K562 (cell line): ENCODE measurements at regions not wholly inside any gene's neighbourhood (a gene's known extent, or its start where the extent isn't known, plus 50 kb on each side); places are given as distances from the start of the nearest gene placed in this dataset.

Experiments
- ATAC-seq: fragments of 200-7000 bp; cut with Tn5 transposase; 3 replicates; pipeline ENCODE4 v1.9.1; 2020; ENCODE audit warnings: moderate library complexity
- BruUV-seq: library from RNA; stranded (reverse); fragments of 400-500 nt; replicated peaks from 2 replicates; lab custom pipeline; 2021; lab: Mats Ljungman, UMichigan
- CTCF ChIA-PET: fragments of 300-600 bp; formaldehyde crosslinking; extraction: SDS; loops from one replicate; lab custom pipeline; 2021; ENCODE audit warnings: low intra/inter-chr PET ratio; lab: Yijun Ruan, JAX
- POLR2A ChIA-PET: fragments of 300-600, 350-650 bp; sonication (Branson Sonifier 250); formaldehyde crosslinking; extraction: SDS; loops from one replicate; lab custom pipeline; 2021; ENCODE audit warnings: antibody characterized with exemption, inconsistent platforms; lab: Yijun Ruan, JAX
- DNase-seq, 4 experiments: peaks; one replicate each; pipeline versions ENCODE4 v3.0.0 to v3.0.0-alpha.2; 2011 to 2018; ENCODE audit warnings: low spot score in 3 of 4, mixed read lengths in 3 of 4; ENCODE audit errors: extremely low read depth in 1 of 4
- FAIRE-seq: peaks from 2 replicates; lab custom pipeline; 2011; peaks lifted over from hg19 to GRCh38; lab: Jason Lieb, UNC
- H2AFZ ChIP-seq: 2 replicates; pipeline ENCODE4 v1.6.0; 2011; ENCODE audit warnings: low read depth, low read length, control low read depth, inconsistent platforms
- H3K27ac ChIP-seq: fragments of 200-600 bp; 3 replicates; pipeline ENCODE4 v1.8.0; 2011; ENCODE audit warnings: low read depth, mild to moderate bottlenecking, control low read depth, inconsistent platforms, low read length, moderate library complexity, mixed read lengths; ENCODE audit errors: extremely low read depth
- H3K27me3 ChIP-seq, 2 experiments: fragments of 300-600 bp in 1 of 2; 2 replicates in 1 of 2; 3 replicates in 1 of 2; pipeline versions ENCODE4 v1.6.0 to v1.8.0; 2011; ENCODE audit warnings: inconsistent platforms in 2 of 2, low read length in 2 of 2, mild to moderate bottlenecking in 1 of 2, mixed read lengths in 1 of 2, moderate library complexity in 1 of 2; ENCODE audit not compliant: control insufficient read depth in 2 of 2, insufficient read depth in 2 of 2
- H3K36me3 ChIP-seq: fragments of 300-600 bp; 3 replicates; pipeline ENCODE4 v1.8.0; 2011; ENCODE audit warnings: mild to moderate bottlenecking, low read length, inconsistent platforms; ENCODE audit not compliant: control insufficient read depth, insufficient read depth
- H3K4me1 ChIP-seq, 2 experiments: fragments of 200-600 bp in 1 of 2; replicated peaks in 1 of 2; 2 replicates in 1 of 2; 3 replicates in 1 of 2; pipeline versions ENCODE4 v1.5.1 to v1.8.0; 2011; ENCODE audit warnings: inconsistent platforms in 2 of 2, low read length in 2 of 2, mild to moderate bottlenecking in 1 of 2, mixed read lengths in 1 of 2, moderate library complexity in 1 of 2; ENCODE audit not compliant: control insufficient read depth in 2 of 2, insufficient read depth in 2 of 2
- H3K4me2 ChIP-seq: 2 replicates; pipeline ENCODE4 v1.6.1; 2011; ENCODE audit warnings: low read length, control low read depth, inconsistent platforms, mixed read lengths; ENCODE audit not compliant: insufficient read depth
- H3K4me3 ChIP-seq: fragments of 200-600 bp; sonication (generic), shearing (Covaris generic); 2 replicates; pipeline ENCODE4 v1.5.1; 2016; ENCODE audit warnings: control low read depth, inconsistent platforms
- H3K79me2 ChIP-seq: fragments of 200-600 bp; 3 replicates; pipeline ENCODE4 v1.8.0; 2011; ENCODE audit warnings: low read length, inconsistent platforms; ENCODE audit not compliant: control insufficient read depth, insufficient read depth
- H3K9ac ChIP-seq, 2 experiments: 2 replicates each; pipeline versions ENCODE4 v1.6.0 to v1.6.1; 2011; ENCODE audit warnings: low read depth in 2 of 2, low read length in 2 of 2, control low read depth in 1 of 2, inconsistent platforms in 1 of 2, mild to moderate bottlenecking in 1 of 2, mixed read lengths in 1 of 2; ENCODE audit not compliant: insufficient read depth in 1 of 2
- H3K9me1 ChIP-seq: one replicate; pipeline ENCODE4 v1.6.0; 2011; ENCODE audit warnings: inconsistent platforms, mild to moderate bottlenecking, low read length, moderate library complexity; ENCODE audit not compliant: control insufficient read depth, insufficient read depth
- H3K9me3 ChIP-seq: replicated peaks from 2 replicates; pipeline ENCODE4 v1.5.1; 2011; ENCODE audit warnings: low read depth, low read length, inconsistent platforms; ENCODE audit not compliant: control insufficient read depth, insufficient read depth
- H4K20me1 ChIP-seq: replicated peaks from 2 replicates; pipeline ENCODE4 v1.6.1; 2011; ENCODE audit warnings: low read length, inconsistent platforms, mixed read lengths; ENCODE audit not compliant: control insufficient read depth, insufficient read depth
- ARID2 ChIP-seq: fragments of 450-650 bp; IDR thresholded peaks from 2 replicates; pipeline ENCODE4 v1.6.1; 2017; ENCODE audit warnings: antibody characterized with exemption, mild to moderate bottlenecking
- CEBPB ChIP-seq: fragments of 450-650 bp; IDR thresholded peaks from 2 replicates; pipeline ENCODE4 v1.6.1; 2016; ENCODE audit warnings: missing genetic modification characterization, missing compliant biosample characterization
- CEBPG ChIP-seq, 3 experiments: fragments of 200-800 bp in 1 of 3; sonication (Bioruptor generic) in 1 of 3; sonication (generic) in 1 of 3; formaldehyde crosslinking in 1 of 3; IDR thresholded peaks in 2 of 3; conservative IDR thresholded peaks in 1 of 3; 2 replicates each; pipeline versions ENCODE4 v1.6.1 to v1.8.0; 2016 to 2022; ENCODE audit warnings: missing compliant biosample characterization in 2 of 3, missing genetic modification characterization in 2 of 3, mild to moderate bottlenecking in 1 of 3, missing genetic modification reagents in 1 of 3
- CREM ChIP-seq: IDR thresholded peaks from 2 replicates; pipeline ENCODE4 v1.6.1; 2014; ENCODE audit warnings: antibody characterized with exemption, low read depth
- CXXC5 ChIP-seq: fragments of 250-450 bp; sonication (Bioruptor Pico); IDR thresholded peaks from 2 replicates; pipeline ENCODE4 v1.8.0; 2022; ENCODE audit warnings: inconsistent platforms, mild to moderate bottlenecking, moderate library complexity
- KHSRP ChIP-seq: fragments of 450-650 bp; IDR thresholded peaks from 2 replicates; pipeline ENCODE4 v1.6.1; 2017
- PHTF2 ChIP-seq: fragments of 250-450 bp; sonication (Bioruptor Pico); IDR thresholded peaks from 2 replicates; pipeline ENCODE4 v1.5.0; 2021; ENCODE audit warnings: mild to moderate bottlenecking
- SMARCB1 ChIP-seq: IDR thresholded peaks from 2 replicates; pipeline ENCODE4 v1.6.1; 2011; ENCODE audit warnings: improper control_type of control experiment, low read depth; ENCODE audit not compliant: insufficient read length
- SRSF1 ChIP-seq: fragments of 200-400 bp; formaldehyde crosslinking; IDR thresholded peaks from 2 replicates; pipeline ENCODE4 v1.6.1; 2017; ENCODE audit warnings: mild to moderate bottlenecking, low read depth, low read length, moderate library complexity
- ZNF197 ChIP-seq: fragments of 200-800 bp; sonication (Bioruptor generic); IDR thresholded peaks from 2 replicates; pipeline ENCODE4 v1.6.1; 2016; ENCODE audit warnings: low read depth, missing genetic modification characterization, missing compliant biosample characterization
- WGBS: fragments of 100-300 bp; shearing (Covaris generic); methylation state at CpG from one replicate; pipeline ENCODE4 v1.1.6; 2016; ENCODE audit warnings: low coverage, mixed read lengths; ENCODE audit not compliant: insufficient coverage; ENCODE audit errors: missing lambda C conversion rate; 5-methylcytosine and 5-hydroxymethylcytosine counted together
- in situ Hi-C: fragments of 300-500 bp; cut with MboI; formaldehyde crosslinking; loops from 4 replicates; pipeline ENCODE4 v1.15.0; 2018; ENCODE audit warnings: inconsistent platforms, mixed read lengths
- intact Hi-C: fragments of 100-400 bp; cut with micrococcal nuclease; formaldehyde crosslinking; loops from 2 replicates; pipeline ENCODE4 v1.14.2; 2022
- TF ChIP-seq, protein P1 (sequence below): sonication (generic); formaldehyde crosslinking; IDR thresholded peaks from 2 replicates; pipeline ENCODE4 v1.8.1; 2022; ENCODE audit warnings: missing genetic modification reagents
- TF ChIP-seq, protein P2 (sequence below): sonication (generic); formaldehyde crosslinking; IDR thresholded peaks from 2 replicates; pipeline ENCODE4 v1.8.0; 2022; ENCODE audit warnings: missing genetic modification reagents, mild to moderate bottlenecking, borderline replicate concordance

DNA sequence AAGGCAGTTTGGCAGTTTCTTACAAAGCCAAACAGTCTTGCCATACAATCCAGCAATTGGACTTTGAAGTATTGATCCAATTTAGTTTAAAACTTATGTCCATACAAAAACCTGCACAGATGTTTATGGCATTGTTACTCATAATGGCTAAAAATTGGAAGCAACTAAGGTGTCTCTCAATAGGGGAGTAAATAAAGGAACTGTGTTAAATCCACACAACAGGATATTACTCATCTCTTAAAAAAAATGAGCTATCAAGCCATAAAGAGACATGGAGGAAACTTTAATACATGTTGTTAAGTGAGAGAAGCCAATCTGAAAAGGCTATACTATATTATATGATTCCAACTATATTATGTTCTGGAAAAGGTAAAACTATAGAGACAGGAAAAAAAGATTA is 313.6 kb upstream of the CD180 start:
- Histone ChIP-seq H3K27ac (no peak overlapping the region), H3K9me1 (no peaks in the 10 kb centered on the region), H2AFZ (no peak overlapping the region), H3K4me3 (no peak overlapping the region), H3K36me3 (no peaks in the 10 kb centered on the region), H3K9ac (no peak overlapping the region), H3K4me1 (no peaks in the 10 kb centered on the region), H3K79me2 (no peaks in the 10 kb centered on the region), H3K9me3 (no peaks in the 10 kb centered on the region), H4K20me1 (no peaks in the 10 kb centered on the region), H3K4me2 (no peak overlapping the region), H3K27me3 (no peaks in the 10 kb centered on the region)
- ChIA-PET POLR2A (interaction anchor here (0.6 kb wide), 1 partner anchor 67 kb away, joined by 3 read pairs; no protein-coding TSS in a partner anchor), CTCF (no interaction called here)
- no TSS peak for BruUV-seq
- ATAC-seq (no peak), FAIRE-seq (no peak), DNase-seq (no peak)
- in situ Hi-C loops = no loop called here
- TF ChIP-seq CXXC5 (CRISPR knock-in tag) (no peak), KHSRP (no peak), SRSF1 (no peak), CREM (no peak), ZNF197 (no peak), SMARCB1 (no peak)
- intact Hi-C loops = no loop called here

DNA sequence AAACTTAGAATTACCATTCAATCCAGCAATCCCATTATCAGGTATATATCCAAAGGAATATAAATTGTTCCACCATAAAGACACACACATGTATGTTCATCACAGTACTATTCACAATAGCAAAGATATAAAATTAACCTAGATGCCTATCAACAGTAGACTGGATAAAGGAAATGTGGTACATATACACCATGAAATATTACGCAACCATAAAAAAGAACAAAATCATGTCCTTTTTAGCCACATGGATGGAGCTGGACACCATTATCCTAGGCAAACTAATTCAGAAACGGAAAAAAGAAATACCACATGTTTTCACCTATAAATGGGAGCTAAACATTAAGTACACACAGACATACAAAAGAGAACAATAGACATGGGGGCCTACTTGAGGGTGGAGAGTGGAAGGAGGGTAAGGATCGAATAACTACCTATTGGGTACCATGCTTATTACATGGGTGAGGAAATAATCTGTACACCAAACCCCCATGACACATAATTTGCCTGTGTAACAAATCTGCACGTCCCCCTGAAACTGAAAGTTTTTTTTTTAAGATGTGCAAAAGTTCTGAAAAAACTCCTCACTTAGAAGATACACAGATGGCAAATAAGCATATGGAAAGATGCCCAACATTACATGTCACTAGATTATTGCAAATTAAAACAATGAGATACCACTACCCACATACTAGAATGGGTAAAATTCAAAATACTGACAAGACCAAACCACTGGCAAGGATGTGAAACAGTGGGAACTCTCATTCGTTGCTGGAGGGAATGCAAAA is 313.0 kb upstream of the CD180 start:
- TF ChIP-seq, protein P1, sequence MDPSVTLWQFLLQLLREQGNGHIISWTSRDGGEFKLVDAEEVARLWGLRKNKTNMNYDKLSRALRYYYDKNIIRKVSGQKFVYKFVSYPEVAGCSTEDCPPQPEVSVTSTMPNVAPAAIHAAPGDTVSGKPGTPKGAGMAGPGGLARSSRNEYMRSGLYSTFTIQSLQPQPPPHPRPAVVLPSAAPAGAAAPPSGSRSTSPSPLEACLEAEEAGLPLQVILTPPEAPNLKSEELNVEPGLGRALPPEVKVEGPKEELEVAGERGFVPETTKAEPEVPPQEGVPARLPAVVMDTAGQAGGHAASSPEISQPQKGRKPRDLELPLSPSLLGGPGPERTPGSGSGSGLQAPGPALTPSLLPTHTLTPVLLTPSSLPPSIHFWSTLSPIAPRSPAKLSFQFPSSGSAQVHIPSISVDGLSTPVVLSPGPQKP (CRISPR knock-in tag) = no peak
- TF ChIP-seq, protein P2, sequence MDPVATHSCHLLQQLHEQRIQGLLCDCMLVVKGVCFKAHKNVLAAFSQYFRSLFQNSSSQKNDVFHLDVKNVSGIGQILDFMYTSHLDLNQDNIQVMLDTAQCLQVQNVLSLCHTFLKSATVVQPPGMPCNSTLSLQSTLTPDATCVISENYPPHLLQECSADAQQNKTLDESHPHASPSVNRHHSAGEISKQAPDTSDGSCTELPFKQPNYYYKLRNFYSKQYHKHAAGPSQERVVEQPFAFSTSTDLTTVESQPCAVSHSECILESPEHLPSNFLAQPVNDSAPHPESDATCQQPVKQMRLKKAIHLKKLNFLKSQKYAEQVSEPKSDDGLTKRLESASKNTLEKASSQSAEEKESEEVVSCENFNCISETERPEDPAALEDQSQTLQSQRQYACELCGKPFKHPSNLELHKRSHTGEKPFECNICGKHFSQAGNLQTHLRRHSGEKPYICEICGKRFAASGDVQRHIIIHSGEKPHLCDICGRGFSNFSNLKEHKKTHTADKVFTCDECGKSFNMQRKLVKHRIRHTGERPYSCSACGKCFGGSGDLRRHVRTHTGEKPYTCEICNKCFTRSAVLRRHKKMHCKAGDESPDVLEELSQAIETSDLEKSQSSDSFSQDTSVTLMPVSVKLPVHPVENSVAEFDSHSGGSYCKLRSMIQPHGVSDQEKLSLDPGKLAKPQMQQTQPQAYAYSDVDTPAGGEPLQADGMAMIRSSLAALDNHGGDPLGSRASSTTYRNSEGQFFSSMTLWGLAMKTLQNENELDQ = no peak
- TF ChIP-seq CEBPB (tag) (peak; percentile 68), ARID2 (no peak), CEBPG (CRISPR knock-in tag; IDR thresholded peaks at IDR 0.05) (no peak), CEBPG (tag; conservative IDR thresholded peaks at IDR 0.05 in 1 of 2, IDR thresholded peaks at IDR 0.05 in 1 of 2) (peak in 1 of 2 experiments; percentile 82; a peak in 2 of 4 replicates), PHTF2 (CRISPR knock-in tag) (no peak)
- TF ChIP-seq, all 486 proteins: peak for 2
- no peak overlapping the region for H3K4me3 ChIP-seq
- H3K4me1 ChIP-seq = no peaks in the 10 kb centered on the region
- intact Hi-C loops = no loop called here
- H3K9ac ChIP-seq = no peak overlapping the region
- H3K79me2 ChIP-seq = no peaks in the 10 kb centered on the region
- in situ Hi-C loops = no loop called here
- no peak overlapping the region for H3K27ac ChIP-seq
- no peak for DNase-seq
- H3K9me3 ChIP-seq = no peaks in the 10 kb centered on the region
- no peak for FAIRE-seq
- 2% methylated on average over 5 of the region's 5 CpGs for WGBS
- H3K27me3 ChIP-seq = no peaks in the 10 kb centered on the region
- H2AFZ ChIP-seq = no peak overlapping the region
- no TSS peak for BruUV-seq
- no peak overlapping the region for H3K4me2 ChIP-seq
- no peaks in the 10 kb centered on the region for H3K36me3 ChIP-seq
- ChIA-PET CTCF (no interaction called here), POLR2A (no interaction called here)
- no peak for ATAC-seq
- H4K20me1 ChIP-seq = no peaks in the 10 kb centered on the region
- no peaks in the 10 kb centered on the region for H3K9me1 ChIP-seq
